NAMALWA (cell line): ENCODE measurements at regions not wholly inside any gene's neighbourhood (a gene's known extent, or its start where the extent isn't known, plus 50 kb on each side); places are given as distances from the start of the nearest gene placed in this dataset.

Source experiments
- DNase-seq: peaks from one replicate; pipeline ENCODE4 v3.0.0-alpha.2; 2015; ENCODE audit warnings: low spot score

- no peak for DNase-seq
These were observed 58.6 kb upstream of the NYAP2 start for GRCh38 chr2:225340923-225341322.

GRCh38 chr2:225337183-225337582, 62.3 kb upstream of the NYAP2 start:
- no peak for DNase-seq

- no peak for DNase-seq
These were observed 65.0 kb upstream of the NYAP2 start for GRCh38 chr2:225334514-225334913.

GRCh38 chr2:225328192-225328591, 71.3 kb upstream of the NYAP2 start:
- no peak for DNase-seq

GRCh38 chr2:225326969-225327368, 72.5 kb upstream of the NYAP2 start:
- DNase-seq, result no peak

- no peak for DNase-seq
These were observed 79.6 kb upstream of the NYAP2 start for GRCh38 chr2:225319872-225320271.

- DNase-seq, result no peak
These were observed 81.1 kb upstream of the NYAP2 start for GRCh38 chr2:225318440-225318839.

GRCh38 chr2:225317186-225317585, 82.3 kb upstream of the NYAP2 start:
- no peak for DNase-seq

GRCh38 chr2:225310745-225311144, 88.8 kb upstream of the NYAP2 start:
- DNase-seq, result no peak

GRCh38 chr2:225309516-225309915, 90.0 kb upstream of the NYAP2 start:
- no peak for DNase-seq

- DNase-seq, result no peak
These were observed 102.6 kb upstream of the NYAP2 start for GRCh38 chr2:225296951-225297350.

GRCh38 chr2:225295102-225295501, 104.4 kb upstream of the NYAP2 start:
- DNase-seq, result no peak

GRCh38 chr2:225293638-225294037, 105.9 kb upstream of the NYAP2 start:
- DNase-seq, result no peak

- no peak for DNase-seq
These were observed 108.6 kb upstream of the NYAP2 start for GRCh38 chr2:225290757-225291400.

GRCh38 chr2:225289659-225290058, 109.9 kb upstream of the NYAP2 start:
- no peak for DNase-seq

GRCh38 chr2:225288986-225289385, 110.5 kb upstream of the NYAP2 start:
- DNase-seq, result no peak

- DNase-seq, result peak; percentile 37
These were observed 116.4 kb upstream of the NYAP2 start for GRCh38 chr2:225282858-225283710.

GRCh38 chr2:225276207-225276606, 123.3 kb upstream of the NYAP2 start:
- peak; percentile 19 for DNase-seq

- no peak for DNase-seq
These were observed 124.1 kb upstream of the NYAP2 start for GRCh38 chr2:225275443-225275842.

- DNase-seq, result peak; percentile 37
These were observed 124.8 kb upstream of the NYAP2 start for GRCh38 chr2:225274751-225275150.

- DNase-seq, result no peak
These were observed 127.3 kb upstream of the NYAP2 start for GRCh38 chr2:225272173-225272572.

- peak; percentile 88 for DNase-seq
These were observed 128.6 kb upstream of the NYAP2 start for GRCh38 chr2:225270861-225271260.

- peak; percentile 9 for DNase-seq
These were observed 129.5 kb upstream of the NYAP2 start for GRCh38 chr2:225270053-225270452.

- DNase-seq, result no peak
These were observed 145.1 kb upstream of the NYAP2 start for GRCh38 chr2:225254363-225254762.
